ENCODE measurements at regions not wholly inside any gene's neighbourhood (a gene's known extent, or its start where the extent isn't known, plus 50 kb on each side); places are given as distances from the start of the nearest gene placed in this dataset.
"Not testable (repeated sequence)": the region's sequence is repeated elsewhere in the genome, so short reads cannot be mapped to it uniquely, and the experiment has no call there.

GRCh38 chr3:40691452-40691861 lies 166.7 kb downstream of the ZNF621 start:
- DNase-seq (ENCODE audit: low read depth in 4 of 4, low spot score in 2 of 4): no peak

- DNase-seq (ENCODE audit: low read depth in 4 of 4, low spot score in 2 of 4): no peak
Measured at GRCh38 chr3:40695848-40696247, 171.1 kb downstream of the ZNF621 start.

- not testable (repeated sequence) for DNase-seq (ENCODE audit: low read depth in 4 of 4, low spot score in 2 of 4)
Measured at GRCh38 chr3:40698611-40699010, 173.9 kb downstream of the ZNF621 start.

- no peak for DNase-seq (ENCODE audit: low read depth in 4 of 4, low spot score in 2 of 4)
Measured at GRCh38 chr3:40701016-40701588, 176.3 kb downstream of the ZNF621 start.

- DNase-seq (ENCODE audit: low read depth in 4 of 4, low spot score in 2 of 4): no peak
Measured at GRCh38 chr3:40704224-40704623, 179.5 kb downstream of the ZNF621 start.

GRCh38 chr3:40705663-40706062 lies 180.9 kb downstream of the ZNF621 start:
- no peak for DNase-seq (ENCODE audit: low read depth in 4 of 4, low spot score in 2 of 4)

- DNase-seq (ENCODE audit: low read depth in 4 of 4, low spot score in 2 of 4): no peak
Measured at GRCh38 chr3:40713306-40713705, 188.5 kb downstream of the ZNF621 start.

- DNase-seq (ENCODE audit: low read depth in 4 of 4, low spot score in 2 of 4): no peak
Measured at GRCh38 chr3:40713795-40714194, 189.0 kb downstream of the ZNF621 start.

GRCh38 chr3:40714771-40715345 lies 190.1 kb downstream of the ZNF621 start:
- no peak for DNase-seq (ENCODE audit: low read depth in 4 of 4, low spot score in 2 of 4)

- DNase-seq (ENCODE audit: low read depth in 4 of 4, low spot score in 2 of 4): no peak
Measured at GRCh38 chr3:40715551-40715950, 190.8 kb downstream of the ZNF621 start.

GRCh38 chr3:40717471-40717870 lies 192.7 kb downstream of the ZNF621 start:
- DNase-seq (ENCODE audit: low read depth in 4 of 4, low spot score in 2 of 4): no peak

- DNase-seq (ENCODE audit: low read depth in 4 of 4, low spot score in 2 of 4): no peak
Measured at GRCh38 chr3:40718209-40718608, 193.4 kb downstream of the ZNF621 start.

- DNase-seq (ENCODE audit: low read depth in 4 of 4, low spot score in 2 of 4): no peak
Measured at GRCh38 chr3:40718681-40719080, 193.9 kb downstream of the ZNF621 start.

GRCh38 chr3:40719660-40720287 lies 195.0 kb downstream of the ZNF621 start:
- peak in 2 of 4 donors; percentile 14 to 53 for DNase-seq (ENCODE audit: low read depth in 4 of 4, low spot score in 2 of 4)

GRCh38 chr3:40720341-40720740 lies 195.6 kb downstream of the ZNF621 start:
- no peak for DNase-seq (ENCODE audit: low read depth in 4 of 4, low spot score in 2 of 4)

- DNase-seq (ENCODE audit: low read depth in 4 of 4, low spot score in 2 of 4): no peak
Measured at GRCh38 chr3:40720863-40721262, 196.1 kb downstream of the ZNF621 start.

- no peak for DNase-seq (ENCODE audit: low read depth in 4 of 4, low spot score in 2 of 4)
Measured at GRCh38 chr3:40723083-40723660, 198.4 kb downstream of the ZNF621 start.

- no peak for DNase-seq (ENCODE audit: low read depth in 4 of 4, low spot score in 2 of 4)
Measured at GRCh38 chr3:40725031-40725430, 200.3 kb downstream of the ZNF621 start.

- no peak for DNase-seq (ENCODE audit: low read depth in 4 of 4, low spot score in 2 of 4)
Measured at GRCh38 chr3:40731445-40731844, 206.7 kb downstream of the ZNF621 start.

- DNase-seq (ENCODE audit: low read depth in 4 of 4, low spot score in 2 of 4): no peak
Measured at GRCh38 chr3:40736943-40737342, 212.2 kb downstream of the ZNF621 start.

- no peak for DNase-seq (ENCODE audit: low read depth in 4 of 4, low spot score in 2 of 4)
Measured at GRCh38 chr3:40737343-40737742, 212.6 kb downstream of the ZNF621 start.

- no peak for DNase-seq (ENCODE audit: low read depth in 4 of 4, low spot score in 2 of 4)
Measured at GRCh38 chr3:40739971-40740370, 215.2 kb downstream of the ZNF621 start.

All from left renal cortex interstitium (tissue), 4 donors.